ENCODE measurements at regions not wholly inside any gene's neighbourhood (a gene's known extent, or its start where the extent isn't known, plus 50 kb on each side); places are given as distances from the start of the nearest gene placed in this dataset.

GRCh38 chr10:108427146-108427545 is 1262.6 kb upstream of the SORCS1 start:
- H3K4me1 ChIP-seq = no peaks in the 10 kb centered on the region
- WGBS, 5 donors = 16 to 35% (median 26%) methylated on average over 5 of the region's 5 CpGs

GRCh38 chr10:108425283-108425964 is 1260.9 kb upstream of the SORCS1 start:
- 72 to 81% (median 80%) methylated on average over 1 of the region's 1 CpG for WGBS, 5 donors
- no peaks in the 10 kb centered on the region for H3K9me3 ChIP-seq
- intact Hi-C loops (cut with DNase I; ENCODE audit: low total_unique reads) = no loop called here
- H3K36me3 ChIP-seq = no peaks in the 10 kb centered on the region
- H3K27ac ChIP-seq = no peak overlapping the region
- no peak for DNase-seq
- TF ChIP-seq CTCF (IDR thresholded peaks at IDR 0.05 in 8 of 11, conservative IDR thresholded peaks at IDR 0.05 in 3 of 11) (no peak), POLR2AphosphoS5 (IDR thresholded peaks at IDR 0.05) (no peak), POLR2A (IDR thresholded peaks at IDR 0.05) (no peak)
- no peak overlapping the region for H3K4me3 ChIP-seq
- H3K27me3 ChIP-seq (replicated peaks in 1 of 7) = no peaks in the 10 kb centered on the region
- H3K4me1 ChIP-seq = peaks cover 0 to 4% (median 0%) of the 10 kb centered on the region in 6 donors

More at GRCh38 chr10:108427146-108427545, 1262.6 kb upstream of the SORCS1 start:
- intact Hi-C loops (cut with DNase I; ENCODE audit: low total_unique reads) = no loop called here
- no peak overlapping the region for H3K27ac ChIP-seq
- DNase-seq = no peak
- TF ChIP-seq CTCF (IDR thresholded peaks at IDR 0.05 in 8 of 11, conservative IDR thresholded peaks at IDR 0.05 in 3 of 11) (no peak), POLR2AphosphoS5 (IDR thresholded peaks at IDR 0.05) (no peak), POLR2A (IDR thresholded peaks at IDR 0.05) (no peak)
- H3K9me3 ChIP-seq = no peaks in the 10 kb centered on the region
- no peak overlapping the region for H3K4me3 ChIP-seq
- H3K27me3 ChIP-seq (replicated peaks in 1 of 7) = no peaks in the 10 kb centered on the region
- no peaks in the 10 kb centered on the region for H3K36me3 ChIP-seq

- no peak for TF ChIP-seq POLR2AphosphoS5 (IDR thresholded peaks at IDR 0.05)
- TF ChIP-seq POLR2A (IDR thresholded peaks at IDR 0.05) = no peak
- TF ChIP-seq CTCF (IDR thresholded peaks at IDR 0.05 in 8 of 11, conservative IDR thresholded peaks at IDR 0.05 in 3 of 11) = no peak
- intact Hi-C loops (cut with DNase I; ENCODE audit: low total_unique reads) = no loop called here
- H3K4me1 ChIP-seq = peaks cover 0 to 4% (median 0%) of the 10 kb centered on the region in 6 donors
These were observed 1260.2 kb upstream of the SORCS1 start for GRCh38 chr10:108424656-108425055.

GRCh38 chr10:108422286-108422685 is 1257.8 kb upstream of the SORCS1 start:
- no peak overlapping the region for H3K4me3 ChIP-seq
- H3K27me3 ChIP-seq (replicated peaks in 1 of 7) = no peaks in the 10 kb centered on the region
- intact Hi-C loops (cut with DNase I; ENCODE audit: low total_unique reads) = no loop called here
- no peak for TF ChIP-seq POLR2A (IDR thresholded peaks at IDR 0.05)
- no peak for TF ChIP-seq CTCF (IDR thresholded peaks at IDR 0.05 in 8 of 11, conservative IDR thresholded peaks at IDR 0.05 in 3 of 11)
- no peak for TF ChIP-seq POLR2AphosphoS5 (IDR thresholded peaks at IDR 0.05)
- no peaks in the 10 kb centered on the region for H3K36me3 ChIP-seq
- H3K27ac ChIP-seq = no peak overlapping the region
- no peak for DNase-seq
- peaks cover 0 to 4% (median 0%) of the 10 kb centered on the region in 6 donors for H3K4me1 ChIP-seq
- 66 to 84% (median 74%) methylated on average over 2 of the region's 2 CpGs for WGBS, 5 donors
- H3K9me3 ChIP-seq = no peaks in the 10 kb centered on the region

More at GRCh38 chr10:108424656-108425055, 1260.2 kb upstream of the SORCS1 start:
- H3K27ac ChIP-seq = no peak overlapping the region
- no peak for DNase-seq
- no peaks in the 10 kb centered on the region for H3K27me3 ChIP-seq (replicated peaks in 1 of 7)
- H3K9me3 ChIP-seq = no peaks in the 10 kb centered on the region
- H3K36me3 ChIP-seq = no peaks in the 10 kb centered on the region
- no peak overlapping the region for H3K4me3 ChIP-seq
- 64 to 85% (median 81%) methylated on average over 1 of the region's 1 CpG for WGBS, 5 donors

Data from spleen (tissue), 11 donors.